GM12878 (cell line): ENCODE measurements at regions not wholly inside any gene's neighbourhood (a gene's known extent, or its start where the extent isn't known, plus 50 kb on each side); places are given as distances from the start of the nearest gene placed in this dataset.

Source experiments
- ATAC-seq: fragments of 200-7000 bp; cut with Tn5 transposase; 3 replicates; pipeline ENCODE4 v1.9.1; 2020; ENCODE audit warnings: mild to moderate bottlenecking, moderate library complexity
- BruUV-seq: library from RNA; stranded (reverse); fragments of 400-500 nt; replicated peaks from 2 replicates; lab custom pipeline; 2021; lab: Mats Ljungman, UMichigan
- CTCF ChIA-PET: fragments of 300-600 bp; sonication (Branson Sonifier 250); formaldehyde crosslinking; extraction: SDS; loops from one replicate; lab custom pipeline; 2021; ENCODE audit warnings: inconsistent platforms; lab: Yijun Ruan, JAX
- POLR2A ChIA-PET: fragments of 350-600 bp; formaldehyde crosslinking; extraction: SDS; loops from one replicate; lab custom pipeline; 2021; ENCODE audit warnings: inconsistent platforms; lab: Charles Lee
- RAD21 ChIA-PET: fragments of 300-600 bp; sonication (Branson Sonifier 250); formaldehyde crosslinking; loops from one replicate; lab custom pipeline; 2023; ENCODE audit warnings: antibody characterized with exemption; ENCODE audit not compliant: unreplicated experiment; lab: Charles Lee
- SMC1A ChIA-PET: fragments of 300-600 bp; sonication (Branson Sonifier 250); formaldehyde crosslinking; loops from one replicate; lab custom pipeline; 2023; ENCODE audit not compliant: unreplicated experiment, uncharacterized antibody; lab: Charles Lee
- DNase-seq: peaks from one replicate; pipeline ENCODE4 v3.0.0-alpha.2; 2011; ENCODE audit warnings: low read depth, low spot score
- FAIRE-seq: peaks from 3 replicates; lab custom pipeline; 2011; peaks lifted over from hg19 to GRCh38; lab: Jason Lieb, UNC
- H2AFZ ChIP-seq: 2 replicates; pipeline ENCODE4 v1.6.0; 2011; ENCODE audit warnings: low read depth, low read length, control low read depth; ENCODE audit not compliant: control insufficient read depth
- H3K27ac ChIP-seq: 2 replicates; pipeline ENCODE4 v1.5.1; 2011; ENCODE audit warnings: control low read depth; ENCODE audit not compliant: control insufficient read depth, insufficient read depth
- H3K27me3 ChIP-seq, 2 experiments: replicated peaks in 1 of 2; 2 replicates each; pipeline versions ENCODE4 v1.6.0 to v1.6.1; 2011; ENCODE audit warnings: low read length in 1 of 2; ENCODE audit not compliant: control insufficient read depth in 2 of 2, insufficient read depth in 2 of 2
- H3K36me3 ChIP-seq, 2 experiments: 2 replicates each; pipeline ENCODE4 v1.5.1; 2011; ENCODE audit warnings: low read length in 1 of 2; ENCODE audit not compliant: control insufficient read depth in 2 of 2, insufficient read depth in 2 of 2
- H3K4me1 ChIP-seq: 2 replicates; pipeline ENCODE4 v1.6.1; 2011; ENCODE audit warnings: mild to moderate bottlenecking, low read length, moderate library complexity, mixed read lengths; ENCODE audit not compliant: control insufficient read depth, insufficient read depth
- H3K4me2 ChIP-seq: 2 replicates; pipeline ENCODE4 v1.6.0; 2011; ENCODE audit warnings: control low read depth; ENCODE audit not compliant: control insufficient read depth, insufficient read depth
- H3K4me3 ChIP-seq: fragments of 200-600 bp; sonication (generic); 2 replicates; pipeline ENCODE4 v1.5.1; 2016
- H3K79me2 ChIP-seq: 2 replicates; pipeline ENCODE4 v1.6.0; 2011; ENCODE audit warnings: low read length; ENCODE audit not compliant: control insufficient read depth, insufficient read depth
- H3K9ac ChIP-seq: 2 replicates; pipeline ENCODE4 v1.8.0; 2011; ENCODE audit warnings: low read length, control low read depth, mixed read lengths; ENCODE audit not compliant: control insufficient read depth, insufficient read depth
- H3K9me3 ChIP-seq: replicated peaks from 3 replicates; pipeline ENCODE4 v1.5.1; 2011; ENCODE audit warnings: mild to moderate bottlenecking, low read length; ENCODE audit not compliant: control insufficient read depth, insufficient read depth
- H4K20me1 ChIP-seq: 2 replicates; pipeline ENCODE4 v1.6.0; 2011; ENCODE audit not compliant: control insufficient read depth, insufficient read depth
- CBFB ChIP-seq: IDR thresholded peaks from 2 replicates; pipeline ENCODE4 v1.6.1; 2016; ENCODE audit warnings: antibody characterized with exemption, low read depth
- CREM ChIP-seq: IDR thresholded peaks from 2 replicates; pipeline ENCODE4 v1.6.1; 2014; ENCODE audit warnings: antibody characterized with exemption, low read depth
- CTCF ChIP-seq, 3 experiments: IDR thresholded peaks in 2 of 3; conservative IDR thresholded peaks in 1 of 3; 2 replicates each; pipeline ENCODE4 v1.5.1; 2011; ENCODE audit warnings: low read depth in 3 of 3, low read length in 3 of 3, mild to moderate bottlenecking in 3 of 3, control low read depth in 2 of 3, moderate library complexity in 2 of 3, inconsistent platforms in 1 of 3, mixed read lengths in 1 of 3; ENCODE audit not compliant: control insufficient read depth in 2 of 3, insufficient read depth in 1 of 3; ENCODE audit errors: extremely low read depth in 1 of 3
- MEF2B ChIP-seq: fragments of 450-650 bp; IDR thresholded peaks from 2 replicates; pipeline ENCODE4 v1.6.1; 2018; ENCODE audit warnings: mild to moderate bottlenecking, moderate library complexity; ENCODE audit not compliant: partially characterized antibody, poor library complexity, severe bottlenecking
- MXI1 ChIP-seq: fragments of 150-350 bp; IDR thresholded peaks from 2 replicates; pipeline ENCODE4 v1.6.1; 2011; ENCODE audit warnings: low read depth, mild to moderate bottlenecking, inconsistent platforms, low read length, improper control_type of control experiment
- NFYB ChIP-seq: IDR thresholded peaks from 2 replicates; pipeline ENCODE4 v1.6.1; 2011; ENCODE audit warnings: low read depth, mild to moderate bottlenecking, low read length, improper control_type of control experiment, moderate library complexity; ENCODE audit not compliant: insufficient read depth
- RELA ChIP-seq: fragments of 450-650 bp; IDR thresholded peaks from 2 replicates; pipeline ENCODE4 v1.8.0; 2014; ENCODE audit warnings: borderline replicate concordance; ENCODE audit not compliant: partially characterized antibody
- SMARCA5 ChIP-seq: fragments of 450-650 bp; IDR thresholded peaks from 2 replicates; pipeline ENCODE4 v1.6.1; 2017; ENCODE audit warnings: mild to moderate bottlenecking
- TAF1 ChIP-seq: IDR thresholded peaks from 2 replicates; pipeline ENCODE4 v1.6.1; 2011; ENCODE audit warnings: mild to moderate bottlenecking, low read depth, low read length, borderline replicate concordance
- ZBED1 ChIP-seq: IDR thresholded peaks from 2 replicates; pipeline ENCODE4 v1.6.1; 2016; ENCODE audit warnings: borderline replicate concordance
- in situ Hi-C: fragments of 300-500 bp; cut with MboI; formaldehyde crosslinking; loops from 9 replicates; pipeline ENCODE4 v1.14.3; 2018; ENCODE audit warnings: mixed read lengths
- intact Hi-C: fragments of 100-400 bp; cut with micrococcal nuclease; formaldehyde crosslinking; loops from one replicate; pipeline ENCODE4 v1.14.2; 2022; ENCODE audit not compliant: unreplicated experiment

- TF ChIP-seq MXI1 (no peak), CBFB (no peak)
Measured at GRCh38 chr9:87357600-87357999, 140.1 kb upstream of the DAPK1 start (continued).

GRCh38 chr9:87359264-87359663 is 138.4 kb upstream of the DAPK1 start:
- in situ Hi-C loops (no loop called here), intact Hi-C loops (no loop called here)
- TF ChIP-seq CREM (no peak), CTCF (IDR thresholded peaks at IDR 0.05 in 2 of 3, conservative IDR thresholded peaks at IDR 0.05 in 1 of 3; ENCODE audit: control insufficient read depth in 2 of 3, extremely low read depth in 1 of 3, insufficient read depth in 1 of 3, low read depth in 3 of 3, low read length in 3 of 3) (no peak), TAF1 (no peak), NFYB (no peak), MXI1 (no peak), MEF2B (no peak), RELA (no peak), SMARCA5 (no peak), ZBED1 (no peak)
- no peak for FAIRE-seq
- no peak for DNase-seq
- Histone ChIP-seq H3K27ac (no peak overlapping the region), H2AFZ (no peak overlapping the region), H3K27me3 (no peaks in the 10 kb centered on the region), H3K9ac (no peak overlapping the region), H3K36me3 (no peaks in the 10 kb centered on the region), H3K4me2 (no peak overlapping the region), H3K4me1 (no peaks in the 10 kb centered on the region), H3K9me3 (no peaks in the 10 kb centered on the region; the same call in 2 of the 3 replicates), H3K79me2 (no peaks in the 10 kb centered on the region), H3K4me3 (no peak overlapping the region), H4K20me1 (no peaks in the 10 kb centered on the region)
- ATAC-seq = no peak
- RAD21 ChIA-PET = interaction anchor here (1.5 kb wide), 1 partner anchor 15 kb away, joined by 7 read pairs; no protein-coding TSS in a partner anchor
- CTCF ChIA-PET = interaction anchor here (1.1 kb wide), 1 partner anchor 18 kb away, joined by 3 read pairs; no protein-coding TSS in a partner anchor
- SMC1A ChIA-PET = interaction anchor here (1.0 to 1.1 kb wide), 2 partner anchors 16 to 138 kb away, joined by 3 read pairs; partner anchors contain the start of gene DAPK1
- POLR2A ChIA-PET = no interaction called here
- no TSS peak for BruUV-seq
